NB4 (cell line): ENCODE measurements at regions not wholly inside any gene's neighbourhood (a gene's known extent, or its start where the extent isn't known, plus 50 kb on each side); places are given as distances from the start of the nearest gene placed in this dataset.
"Not testable (repeated sequence)": the region's sequence is repeated elsewhere in the genome, so short reads cannot be mapped to it uniquely, and the experiment has no call there.

Source experiments
- DNase-seq: peaks from one replicate; pipeline ENCODE4 v3.0.0; 2010; ENCODE audit warnings: low read depth
- H3K4me3 ChIP-seq: one replicate; pipeline ENCODE4 v1.5.1; 2011; ENCODE audit warnings: mild to moderate bottlenecking, low read depth, low read length, moderate library complexity
- MYC ChIP-seq: IDR thresholded peaks from 2 replicates; pipeline ENCODE4 v1.6.1; 2011; ENCODE audit warnings: low read depth, low read length
- POLR2A ChIP-seq: IDR thresholded peaks from 2 replicates; pipeline ENCODE4 v1.6.1; 2011; ENCODE audit warnings: mild to moderate bottlenecking; ENCODE audit not compliant: insufficient read length; ENCODE audit errors: extremely low read depth
- TF ChIP-seq, protein P1 (sequence below): IDR thresholded peaks from one replicate; pipeline ENCODE4 v1.5.1; 2012; ENCODE audit warnings: low read depth, low read length
- TF ChIP-seq, protein P2 (sequence below): IDR thresholded peaks from 2 replicates; pipeline ENCODE4 v1.6.1; 2011; ENCODE audit warnings: low read depth, low read length

DNA sequence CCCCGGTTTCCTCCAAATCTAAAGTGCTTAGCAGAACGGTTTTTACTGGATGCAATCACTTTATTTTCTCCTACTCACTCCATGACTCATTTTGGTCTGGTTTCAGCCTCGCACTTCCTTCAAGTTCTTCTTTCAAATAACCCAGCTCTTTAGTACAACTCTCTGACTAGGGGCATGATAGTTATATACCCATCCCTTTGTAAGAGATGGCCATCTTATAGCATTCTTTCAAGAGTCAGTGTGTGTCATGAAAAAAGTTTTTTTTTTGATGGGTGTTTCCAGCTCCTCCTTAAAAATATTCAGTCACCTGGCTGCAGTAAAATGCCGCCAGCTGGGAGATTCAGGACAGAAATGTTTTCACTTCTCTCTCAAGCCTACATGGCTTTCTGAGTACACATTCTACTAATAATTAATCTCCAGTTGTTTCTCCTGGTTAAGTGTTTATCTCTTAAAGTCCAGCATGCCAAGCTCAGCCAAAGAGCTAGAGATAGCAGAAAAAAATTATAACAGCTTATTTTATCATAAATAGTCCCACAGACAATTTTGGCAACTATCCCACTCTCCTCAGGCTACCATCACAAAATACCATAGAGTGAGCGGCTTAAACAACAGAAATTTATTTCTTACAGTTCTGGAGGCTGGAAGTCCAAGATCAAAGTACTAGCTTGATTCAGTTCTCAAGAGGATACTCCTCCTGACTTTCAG is 139.3 kb downstream of the GASK1B start:
- H3K4me3 ChIP-seq = no peak overlapping the region
- TF ChIP-seq, protein P1, sequence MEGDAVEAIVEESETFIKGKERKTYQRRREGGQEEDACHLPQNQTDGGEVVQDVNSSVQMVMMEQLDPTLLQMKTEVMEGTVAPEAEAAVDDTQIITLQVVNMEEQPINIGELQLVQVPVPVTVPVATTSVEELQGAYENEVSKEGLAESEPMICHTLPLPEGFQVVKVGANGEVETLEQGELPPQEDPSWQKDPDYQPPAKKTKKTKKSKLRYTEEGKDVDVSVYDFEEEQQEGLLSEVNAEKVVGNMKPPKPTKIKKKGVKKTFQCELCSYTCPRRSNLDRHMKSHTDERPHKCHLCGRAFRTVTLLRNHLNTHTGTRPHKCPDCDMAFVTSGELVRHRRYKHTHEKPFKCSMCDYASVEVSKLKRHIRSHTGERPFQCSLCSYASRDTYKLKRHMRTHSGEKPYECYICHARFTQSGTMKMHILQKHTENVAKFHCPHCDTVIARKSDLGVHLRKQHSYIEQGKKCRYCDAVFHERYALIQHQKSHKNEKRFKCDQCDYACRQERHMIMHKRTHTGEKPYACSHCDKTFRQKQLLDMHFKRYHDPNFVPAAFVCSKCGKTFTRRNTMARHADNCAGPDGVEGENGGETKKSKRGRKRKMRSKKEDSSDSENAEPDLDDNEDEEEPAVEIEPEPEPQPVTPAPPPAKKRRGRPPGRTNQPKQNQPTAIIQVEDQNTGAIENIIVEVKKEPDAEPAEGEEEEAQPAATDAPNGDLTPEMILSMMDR = no peak
- TF ChIP-seq POLR2A = no peak
- TF ChIP-seq, protein P2, sequence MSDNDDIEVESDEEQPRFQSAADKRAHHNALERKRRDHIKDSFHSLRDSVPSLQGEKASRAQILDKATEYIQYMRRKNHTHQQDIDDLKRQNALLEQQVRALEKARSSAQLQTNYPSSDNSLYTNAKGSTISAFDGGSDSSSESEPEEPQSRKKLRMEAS = no peak
- TF ChIP-seq MYC = no peak
- no peak for DNase-seq

DNA sequence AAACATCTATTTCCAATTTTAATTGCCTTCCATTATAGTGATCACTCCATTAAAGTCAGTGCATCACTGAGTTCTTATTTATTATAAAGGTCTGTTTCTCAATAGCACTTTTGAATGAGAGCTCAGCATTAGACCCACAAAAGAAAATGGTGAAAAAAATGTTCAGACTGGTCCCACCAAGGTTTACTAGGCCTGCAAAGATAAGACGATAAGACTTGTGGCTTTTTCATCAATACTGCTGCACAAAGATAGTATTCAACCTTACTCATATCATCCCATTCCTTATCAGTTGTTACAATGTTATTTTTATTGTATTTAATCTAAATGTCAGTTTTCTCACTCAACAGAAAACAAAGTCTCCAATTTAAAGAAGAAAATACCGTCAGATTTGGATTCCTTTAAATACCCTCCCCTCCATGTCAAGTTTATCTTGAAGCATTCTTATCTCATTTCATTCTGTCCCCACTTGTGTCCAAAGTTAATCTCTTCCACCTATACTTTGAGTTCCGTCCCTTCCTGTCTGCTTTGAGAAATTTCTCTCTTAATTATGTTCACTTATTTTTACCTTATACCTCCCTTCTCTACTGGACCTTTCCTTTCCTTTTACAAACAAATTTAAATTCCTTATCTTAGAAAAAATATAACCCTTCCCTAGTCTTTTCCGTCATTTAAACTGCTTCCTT is 140.0 kb downstream of the GASK1B start:
- TF ChIP-seq, protein P1 = no peak
- no peak for TF ChIP-seq MYC
- no peak for TF ChIP-seq POLR2A
- TF ChIP-seq, protein P2 = no peak
- DNase-seq = no peak
- no peak overlapping the region for H3K4me3 ChIP-seq

DNA sequence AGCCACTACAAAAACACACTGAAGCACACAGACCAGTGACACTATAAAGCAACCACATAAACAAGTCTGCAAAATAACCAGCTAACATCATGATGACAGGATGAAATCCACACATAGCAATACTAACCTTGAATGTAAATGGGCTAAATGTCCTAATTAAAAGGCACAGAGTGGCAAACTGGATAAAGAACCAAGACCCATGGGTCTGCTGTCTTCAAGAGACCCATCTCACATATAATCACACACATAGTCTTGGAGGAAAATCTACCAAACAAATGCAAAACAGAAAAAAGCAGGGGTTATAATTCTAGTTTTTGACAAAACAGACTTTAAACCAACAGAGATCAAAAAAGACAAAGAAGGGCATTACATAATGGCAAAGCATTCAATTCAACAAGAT is 144.4 kb downstream of the GASK1B start:
- not testable (repeated sequence) for DNase-seq

DNA sequence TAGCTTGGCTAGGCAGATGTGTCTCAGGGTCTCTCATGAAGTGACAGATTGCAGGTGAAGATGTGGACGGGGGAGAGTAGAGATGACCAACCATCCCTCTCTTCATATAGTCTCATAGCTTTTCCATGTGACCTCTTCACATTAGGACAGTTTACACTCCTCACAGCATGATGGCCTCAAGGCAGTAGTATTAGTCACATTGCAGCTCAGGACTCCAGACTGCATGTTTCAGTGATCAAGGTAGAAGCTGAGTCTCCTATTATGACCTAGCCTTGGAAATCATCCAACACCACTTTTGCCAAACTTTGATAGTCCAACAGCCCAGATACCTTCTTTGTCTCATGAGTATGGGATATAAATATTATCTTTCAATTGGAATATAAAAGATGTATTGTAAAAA is 147.7 kb downstream of the GASK1B start:
- TF ChIP-seq POLR2A (no peak), MYC (no peak)
- TF ChIP-seq, protein P1 = no peak
- TF ChIP-seq, protein P2 = no peak
- no peak overlapping the region for H3K4me3 ChIP-seq
- DNase-seq = no peak

More for the DNA sequence above, 144.4 kb downstream of the GASK1B start:
- not testable (repeated sequence) for H3K4me3 ChIP-seq

DNA sequence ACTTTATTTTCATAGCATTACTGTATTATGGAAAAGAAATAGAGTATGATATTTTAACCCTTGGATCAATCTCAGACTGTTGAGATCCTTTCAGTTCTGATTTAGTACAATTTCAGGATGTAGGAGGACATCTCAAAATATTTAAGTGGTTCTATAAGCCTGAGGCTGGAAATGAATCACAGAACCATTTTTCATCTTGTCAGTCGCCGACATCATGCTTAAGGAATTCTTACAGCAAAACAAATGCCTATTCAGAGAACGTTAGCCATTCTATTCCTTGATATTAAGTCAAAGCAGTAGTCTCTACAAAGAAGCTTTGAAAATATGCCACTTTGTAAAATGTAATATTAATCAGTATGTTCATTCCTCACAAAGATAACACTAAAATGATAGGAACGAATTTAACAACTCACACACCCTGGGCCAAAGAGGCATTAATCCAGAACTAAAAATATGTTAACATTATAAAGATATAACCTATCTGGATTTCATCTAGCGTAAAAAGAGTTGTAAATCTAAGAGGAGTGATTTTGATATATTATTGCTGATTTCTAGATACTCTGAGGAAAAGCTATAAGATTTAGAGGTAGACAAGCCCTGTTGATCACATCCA is 152.0 kb downstream of the GASK1B start:
- TF ChIP-seq, protein P1 = no peak
- TF ChIP-seq POLR2A (no peak), MYC (no peak)
- TF ChIP-seq, protein P2 = no peak
- DNase-seq = no peak
- H3K4me3 ChIP-seq = no peak overlapping the region

DNA sequence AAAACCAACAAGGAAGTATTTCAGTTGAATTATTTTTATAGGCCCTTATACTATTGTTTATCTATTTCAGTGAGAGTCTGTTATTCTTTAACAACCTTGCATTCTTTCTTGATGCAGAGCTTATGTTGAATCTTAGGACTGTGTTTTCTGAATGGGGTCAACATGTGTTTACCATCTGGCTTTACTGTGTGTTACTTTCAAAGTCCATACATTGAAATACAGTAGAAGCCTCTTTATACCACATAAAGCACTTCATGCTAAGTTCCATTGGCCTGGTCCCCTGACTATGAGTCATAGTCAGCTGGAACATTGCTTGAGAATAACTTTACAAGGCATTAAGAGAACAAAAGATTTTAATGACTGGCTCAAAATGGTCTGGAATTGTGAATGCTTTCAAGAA is 152.6 kb downstream of the GASK1B start:
- no peak for TF ChIP-seq MYC
- no peak for TF ChIP-seq POLR2A
- TF ChIP-seq, protein P1 = no peak
- TF ChIP-seq, protein P2 = no peak
- DNase-seq = no peak
- no peak overlapping the region for H3K4me3 ChIP-seq
